Heart left ventricle (tissue), 16 donors: ENCODE measurements at regions not wholly inside any gene's neighbourhood (a gene's known extent, or its start where the extent isn't known, plus 50 kb on each side); places are given as distances from the start of the nearest gene placed in this dataset.

Source experiments
- ATAC-seq, 4 donors: fragments of 200-7000 bp; cut with Tn5 transposase; one replicate each; pipeline ENCODE4 v1.9.1; 2020 to 2022; ENCODE audit warnings: moderate library complexity in 4 of 4, mild to moderate bottlenecking in 3 of 4, moderate number of reproducible peaks in 1 of 4
- DNase-seq, 5 donors: peaks; one replicate each; pipeline ENCODE4 v3.0.0-alpha.2; 2020
- H3K27ac ChIP-seq, 12 donors: fragments of 200-600 bp; sonication (generic) in 4 of 12; one replicate each; pipeline versions ENCODE4 v1.5.0 to v1.8.0; 2016 to 2022; ENCODE audit warnings: mild to moderate bottlenecking in 2 of 12
- H3K27me3 ChIP-seq, 9 donors: fragments of 200-600 bp; sonication (generic) in 2 of 9; one replicate each; pipeline versions ENCODE4 v1.5.1 to v1.8.0; 2016 to 2022; ENCODE audit warnings: mild to moderate bottlenecking in 3 of 9
- H3K36me3 ChIP-seq, 9 donors: fragments of 200-600 bp; sonication (generic) in 2 of 9; one replicate each; pipeline versions ENCODE4 v1.5.0 to v1.8.0; 2018 to 2022; ENCODE audit warnings: mild to moderate bottlenecking in 2 of 9
- H3K4me1 ChIP-seq, 12 donors: fragments of 200-600 bp; sonication (generic) in 4 of 12; one replicate each; pipeline versions ENCODE4 v1.5.0 to v1.8.0; 2016 to 2022; ENCODE audit warnings: mild to moderate bottlenecking in 3 of 12
- H3K4me3 ChIP-seq, 12 donors: fragments of 200-600 bp; sonication (generic) in 4 of 12; one replicate each; pipeline versions ENCODE4 v1.5.0 to v1.8.0; 2017 to 2022; ENCODE audit warnings: mild to moderate bottlenecking in 9 of 12, moderate library complexity in 4 of 12
- H3K9me3 ChIP-seq, 12 donors: fragments of 200-600 bp; sonication (generic) in 4 of 12; one replicate each; pipeline versions ENCODE4 v1.5.0 to v1.8.0; 2016 to 2022; ENCODE audit warnings: mild to moderate bottlenecking in 1 of 12
- POLR2A ChIP-seq, 2 donors: fragments of 450-650 bp; IDR thresholded peaks; one replicate each; pipeline ENCODE4 v1.6.1; 2017; ENCODE audit warnings: antibody characterized with exemption in 2 of 2, mild to moderate bottlenecking in 2 of 2, moderate library complexity in 2 of 2
- WGBS, 4 donors: extraction: QIAGEN DNeasy Blood & Tissue Kit in 2 of 4; methylation state at CpG; one replicate each; pipeline versions ENCODE4 v1.1.5 to v1.1.7; 2013 to 2018; 5-methylcytosine and 5-hydroxymethylcytosine counted together
- intact Hi-C, 10 donors: fragments of 100-400 bp; cut with DNase I; formaldehyde crosslinking; loops; one replicate each; pipeline versions ENCODE4 v1.11.1 to v1.14.2; 2022
- TF ChIP-seq, protein P1 (sequence below), 12 donors: fragments of 200-600 bp; sonication (generic) in 4 of 12; IDR thresholded peaks; one replicate each; pipeline versions ENCODE4 v1.5.0 to v1.8.0; 2018 to 2022; ENCODE audit warnings: antibody characterized with exemption in 12 of 12, mild to moderate bottlenecking in 5 of 12
- donor health status: ischemic (EF 13 %, LVEDD 7.1; RV severe dilation, severe dysfunction).
- donor health status: healthy with polysubstance abuse.
- donor health status: DM: no; HTN: yes; CAD: no.
- donor health status: DM: no; HTN: no; CAD: no.
- donor health status: ischemic (EF 25% LVEDD 6.9; RV normal size, moderate dysfunction).
- donor health status: ischemic (EF 25% LVEDD 5.7; RV mildly dilated, moderate dysfunction).
- donor health status: healthy.
- donor health status: DM: yes; HTN: yes; CAD: no.
- donor health status: ischemic (EF 35%, LVEDD 5.7; RV mildly dilated, moderate dysfunction).
- donor health status: nonischemic (EF 11% LVEDD 7.7; RV severe dilation, severe dysfunction).
- donor health status: DM: yes; HTN: yes; CAD: no.
- donor health status: PGD.
- donor health status: ischemic (EF 29% LVEDD 5.4; RV normal size, mild dysfunction).
- donor health status: nonischemic (EF 23%, LVEDD 6.1; RV moderate dilation, normal function).

DNA sequence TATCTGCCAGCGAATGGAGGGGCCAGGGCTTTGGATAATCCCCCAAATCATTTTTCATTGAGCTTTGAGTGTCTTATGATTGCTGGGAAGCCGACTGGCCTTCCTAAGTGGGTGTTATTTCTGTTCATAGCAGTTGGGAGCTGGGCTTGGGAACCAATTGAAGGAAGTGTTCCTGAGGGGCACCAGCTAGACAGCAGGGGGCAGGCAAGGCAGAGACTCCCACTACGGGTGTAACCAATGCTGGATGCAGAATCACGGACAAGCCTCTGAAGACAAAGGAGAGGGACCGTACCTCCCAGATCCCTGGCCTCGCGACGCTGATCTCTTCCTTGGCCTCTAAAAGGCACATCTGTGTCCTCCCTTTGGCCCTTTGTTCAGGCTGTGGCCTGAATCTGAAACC, 149.0 kb upstream of the PRMT8 start:
- TF ChIP-seq, protein P1, sequence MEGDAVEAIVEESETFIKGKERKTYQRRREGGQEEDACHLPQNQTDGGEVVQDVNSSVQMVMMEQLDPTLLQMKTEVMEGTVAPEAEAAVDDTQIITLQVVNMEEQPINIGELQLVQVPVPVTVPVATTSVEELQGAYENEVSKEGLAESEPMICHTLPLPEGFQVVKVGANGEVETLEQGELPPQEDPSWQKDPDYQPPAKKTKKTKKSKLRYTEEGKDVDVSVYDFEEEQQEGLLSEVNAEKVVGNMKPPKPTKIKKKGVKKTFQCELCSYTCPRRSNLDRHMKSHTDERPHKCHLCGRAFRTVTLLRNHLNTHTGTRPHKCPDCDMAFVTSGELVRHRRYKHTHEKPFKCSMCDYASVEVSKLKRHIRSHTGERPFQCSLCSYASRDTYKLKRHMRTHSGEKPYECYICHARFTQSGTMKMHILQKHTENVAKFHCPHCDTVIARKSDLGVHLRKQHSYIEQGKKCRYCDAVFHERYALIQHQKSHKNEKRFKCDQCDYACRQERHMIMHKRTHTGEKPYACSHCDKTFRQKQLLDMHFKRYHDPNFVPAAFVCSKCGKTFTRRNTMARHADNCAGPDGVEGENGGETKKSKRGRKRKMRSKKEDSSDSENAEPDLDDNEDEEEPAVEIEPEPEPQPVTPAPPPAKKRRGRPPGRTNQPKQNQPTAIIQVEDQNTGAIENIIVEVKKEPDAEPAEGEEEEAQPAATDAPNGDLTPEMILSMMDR (IDR thresholded peaks at IDR 0.05) = peak; percentile 35 to 78 (median 62)
- TF ChIP-seq POLR2A (IDR thresholded peaks at IDR 0.05) = no peak
- Histone ChIP-seq H3K27ac (peak overlapping the region in 7 of 12 donors; percentile 12 to 63 (median 55)), H3K9me3 (no peaks in the 10 kb centered on the region), H3K4me1 (peaks cover 0 to 24% (median 6%) of the 10 kb centered on the region in 12 donors), H3K4me3 (no peak overlapping the region), H3K27me3 (no peaks in the 10 kb centered on the region), H3K36me3 (no peaks in the 10 kb centered on the region)
- ATAC-seq (peak; percentile 79 to 91 (median 80)), DNase-seq (peak in 4 of 5 donors; percentile 65 to 76 (median 70))
- WGBS, 4 donors = 10 to 17% (median 15%) methylated on average over 8 of the region's 8 CpGs
- intact Hi-C loops = loop anchor here in 6 of 10 donors (2.0 to 10.0 kb wide), 8 partner anchors 40 to 435 kb away; partner anchors contain the start of gene PRMT8 (in 1 of the 6)

DNA sequence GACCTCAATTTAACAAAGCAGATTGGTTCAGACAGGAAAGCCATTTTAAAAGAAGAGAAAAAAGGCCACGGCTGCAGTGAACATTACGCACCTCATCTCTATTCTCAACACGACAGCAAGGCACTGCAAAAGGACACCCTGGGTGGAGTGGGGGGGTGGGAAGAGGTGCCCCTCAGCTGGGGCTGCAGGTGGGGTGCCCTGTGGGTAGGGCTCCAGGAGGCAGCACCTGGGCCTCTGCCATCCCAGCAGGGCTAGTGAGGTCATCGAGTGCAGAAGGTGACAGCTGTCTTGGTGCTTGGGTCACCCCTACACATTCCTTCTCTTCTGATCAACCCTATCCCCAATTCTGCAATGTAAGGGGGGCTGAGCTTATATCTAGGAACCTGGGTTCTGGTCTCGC, 142.9 kb upstream of the PRMT8 start:
- H3K27ac ChIP-seq = no peak overlapping the region
- WGBS, 4 donors = 92 to 98% (median 94%) methylated on average over 5 of the region's 5 CpGs

DNA sequence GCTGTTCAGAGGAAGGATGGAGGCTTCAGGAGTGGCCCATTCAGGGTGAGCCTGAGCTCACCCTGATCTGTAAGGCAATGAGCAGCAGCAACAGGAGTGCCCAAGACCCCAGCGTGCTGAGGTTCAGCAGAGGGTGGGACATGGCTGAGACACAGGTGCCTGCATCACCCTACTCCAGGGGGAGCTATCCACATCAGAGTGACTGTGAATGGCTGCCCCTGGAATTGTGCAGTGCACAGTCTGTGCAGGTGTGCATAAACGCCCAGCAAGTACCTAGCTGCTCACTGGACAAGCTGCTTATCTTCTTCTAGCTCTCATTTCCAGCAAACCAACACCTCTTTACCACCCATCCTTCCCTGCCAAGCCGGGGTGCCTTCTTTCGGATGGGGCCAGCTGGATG, 140.6 kb upstream of the PRMT8 start:
- no peak overlapping the region for H3K27ac ChIP-seq
- H3K36me3 ChIP-seq = no peaks in the 10 kb centered on the region
- H3K4me3 ChIP-seq = no peak overlapping the region
- peaks cover 0 to 12% (median 4%) of the 10 kb centered on the region in 12 donors for H3K4me1 ChIP-seq
- H3K9me3 ChIP-seq = no peaks in the 10 kb centered on the region
- ATAC-seq = peak in 2 of 4 donors; percentile 13 to 29
- TF ChIP-seq POLR2A (IDR thresholded peaks at IDR 0.05) = no peak
- TF ChIP-seq, protein P1 (IDR thresholded peaks at IDR 0.05) = no peak
- DNase-seq = no peak
- peaks cover 0 to 5% (median 0%) of the 10 kb centered on the region in 9 donors for H3K27me3 ChIP-seq
- intact Hi-C loops = no loop called here
- 82 to 92% (median 86%) methylated on average over 4 of the region's 4 CpGs for WGBS, 4 donors

More for the DNA sequence above, 142.9 kb upstream of the PRMT8 start:
- Histone ChIP-seq H3K36me3 (no peaks in the 10 kb centered on the region), H3K4me1 (peaks cover 0 to 6% (median 0%) of the 10 kb centered on the region in 12 donors), H3K4me3 (no peak overlapping the region), H3K27me3 (peaks cover 0 to 5% (median 0%) of the 10 kb centered on the region in 9 donors), H3K9me3 (no peaks in the 10 kb centered on the region)
- DNase-seq (no peak), ATAC-seq (no peak)
- TF ChIP-seq POLR2A (IDR thresholded peaks at IDR 0.05) = no peak
- TF ChIP-seq, protein P1 (IDR thresholded peaks at IDR 0.05) = no peak
- intact Hi-C loops = loop anchor here in 4 of 10 donors (10.0 kb wide), 5 partner anchors 147 to 427 kb away; partner anchors contain the start of gene PRMT8 (in 1 of the 4)

DNA sequence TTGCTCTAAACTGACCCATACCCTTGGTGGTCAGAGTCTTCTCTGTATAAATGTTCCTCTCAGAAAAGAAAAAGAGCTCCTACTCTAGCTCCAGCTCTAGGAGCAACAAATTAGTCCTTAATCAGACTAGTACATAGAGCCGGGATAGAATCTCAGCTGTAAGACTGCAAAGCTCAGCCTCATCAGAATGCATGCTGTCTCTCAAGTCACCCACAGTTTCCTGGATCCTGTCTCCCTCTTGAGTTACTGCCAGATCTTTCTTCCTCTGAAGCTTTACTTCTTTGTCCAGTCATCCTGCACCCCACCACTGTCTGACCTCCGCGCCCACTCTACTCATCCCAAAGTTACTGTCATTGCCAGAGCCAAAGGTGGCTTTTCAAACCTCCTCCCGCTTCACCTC, 139.3 kb upstream of the PRMT8 start:
- Histone ChIP-seq H3K4me1 (peaks cover 0 to 17% (median 5%) of the 10 kb centered on the region in 12 donors), H3K36me3 (no peaks in the 10 kb centered on the region), H3K27me3 (peaks cover 0 to 5% (median 0%) of the 10 kb centered on the region in 9 donors), H3K9me3 (no peaks in the 10 kb centered on the region), H3K4me3 (no peak overlapping the region), H3K27ac (no peak overlapping the region)
- 82 to 92% (median 91%) methylated on average over 4 of the region's 4 CpGs for WGBS, 4 donors
- TF ChIP-seq, protein P1 (IDR thresholded peaks at IDR 0.05) = no peak
- no peak for TF ChIP-seq POLR2A (IDR thresholded peaks at IDR 0.05)
- ATAC-seq (no peak), DNase-seq (no peak)
- intact Hi-C loops = no loop called here
